Gastroesophageal sphincter (tissue), 3 donors: ENCODE measurements at regions not wholly inside any gene's neighbourhood (a gene's known extent, or its start where the extent isn't known, plus 50 kb on each side); places are given as distances from the start of the nearest gene placed in this dataset.

ENCODE experiments used
- CTCF ChIP-seq, 4 experiments: fragments of 200-600 bp in 2 of 4; fragments of 450-650 bp in 2 of 4; sonication (generic) in 1 of 4; IDR thresholded peaks; one replicate each; pipeline ENCODE4 v1.5.1; 2017 to 2019; ENCODE audit warnings: antibody characterized with exemption in 4 of 4, mild to moderate bottlenecking in 2 of 4, moderate library complexity in 2 of 4
- EP300 ChIP-seq: sonication (generic); formaldehyde crosslinking; IDR thresholded peaks from one replicate; pipeline ENCODE4 v1.6.1; 2017; ENCODE audit warnings: antibody characterized with exemption, mild to moderate bottlenecking
- POLR2A ChIP-seq, 2 donors: fragments of 450-650 bp; IDR thresholded peaks; one replicate each; pipeline ENCODE4 v1.6.1; 2017; ENCODE audit warnings: antibody characterized with exemption in 2 of 2, mild to moderate bottlenecking in 2 of 2, moderate library complexity in 1 of 2
- POLR2AphosphoS5 ChIP-seq: sonication (generic); formaldehyde crosslinking; IDR thresholded peaks from one replicate; pipeline ENCODE4 v1.6.1; 2017; ENCODE audit warnings: antibody characterized with exemption

GRCh38 chr9:86563936-86564335 is 209.7 kb upstream of the TUT7 start:
- TF ChIP-seq CTCF (IDR thresholded peaks at IDR 0.05), result no peak
- no peak for TF ChIP-seq POLR2AphosphoS5
- no peak for TF ChIP-seq POLR2A (IDR thresholded peaks at IDR 0.05)
- no peak for TF ChIP-seq EP300
